Activated CD4-positive, CD25-positive, alpha-beta regulatory T cell treated with anti-CD3 and anti-CD28 coated beads, Interleukin-2, amount 50 U/mL, for 72 hours (primary cell): ENCODE measurements at regions not wholly inside any gene's neighbourhood (a gene's known extent, or its start where the extent isn't known, plus 50 kb on each side); places are given as distances from the start of the nearest gene placed in this dataset.
"Not testable (repeated sequence)": the region's sequence is repeated elsewhere in the genome, so short reads cannot be mapped to it uniquely, and the experiment has no call there.

Experiments used
- DNase-seq: peaks from one replicate; pipeline ENCODE4 v3.0.0; 2021

GRCh38 chr6:155880900-155881299 lies 425.3 kb upstream of the NOX3 start:
- no peak for DNase-seq

GRCh38 chr6:155872961-155873360 lies 417.3 kb upstream of the NOX3 start:
- no peak for DNase-seq

- DNase-seq, result no peak
Measured at GRCh38 chr6:155867682-155868081, 412.0 kb upstream of the NOX3 start.

GRCh38 chr6:155866676-155867390 lies 411.2 kb upstream of the NOX3 start:
- not testable (repeated sequence) for DNase-seq

GRCh38 chr6:155861821-155862220 lies 406.2 kb upstream of the NOX3 start:
- DNase-seq, result no peak

GRCh38 chr6:155858906-155859305 lies 403.3 kb upstream of the NOX3 start:
- DNase-seq, result not testable (repeated sequence)

GRCh38 chr6:155854787-155855186 lies 399.1 kb upstream of the NOX3 start:
- no peak for DNase-seq

- DNase-seq, result no peak
Measured at GRCh38 chr6:155853011-155853410, 397.4 kb upstream of the NOX3 start.

- DNase-seq, result no peak
Measured at GRCh38 chr6:155850408-155850841, 394.8 kb upstream of the NOX3 start.

GRCh38 chr6:155847711-155848110 lies 392.1 kb upstream of the NOX3 start:
- DNase-seq, result no peak

GRCh38 chr6:155837474-155837873 lies 381.8 kb upstream of the NOX3 start:
- DNase-seq, result no peak

GRCh38 chr6:155832596-155832995 lies 377.0 kb upstream of the NOX3 start:
- no peak for DNase-seq

- no peak for DNase-seq
Measured at GRCh38 chr6:155830531-155830930, 374.9 kb upstream of the NOX3 start.

- DNase-seq, result no peak
Measured at GRCh38 chr6:155829646-155830045, 374.0 kb upstream of the NOX3 start.

- DNase-seq, result no peak
Measured at GRCh38 chr6:155828989-155829388, 373.4 kb upstream of the NOX3 start.

- no peak for DNase-seq
Measured at GRCh38 chr6:155818698-155819097, 363.1 kb upstream of the NOX3 start.

- no peak for DNase-seq
Measured at GRCh38 chr6:155813548-155813947, 357.9 kb upstream of the NOX3 start.

- DNase-seq, result no peak
Measured at GRCh38 chr6:155807243-155807642, 351.6 kb upstream of the NOX3 start.

- DNase-seq, result no peak
Measured at GRCh38 chr6:155801046-155801445, 345.4 kb upstream of the NOX3 start.

- not testable (repeated sequence) for DNase-seq
Measured at GRCh38 chr6:155798876-155799275, 343.2 kb upstream of the NOX3 start.

GRCh38 chr6:155795173-155795796 lies 339.6 kb upstream of the NOX3 start:
- DNase-seq, result no peak

- DNase-seq, result no peak
Measured at GRCh38 chr6:155791891-155792290, 336.3 kb upstream of the NOX3 start.

GRCh38 chr6:155791186-155791585 lies 335.5 kb upstream of the NOX3 start:
- DNase-seq, result no peak

GRCh38 chr6:155787168-155787567 lies 331.5 kb upstream of the NOX3 start:
- DNase-seq, result no peak

GRCh38 chr6:155786528-155786927 lies 330.9 kb upstream of the NOX3 start:
- DNase-seq, result no peak
